K562 (cell line): ENCODE measurements at regions not wholly inside any gene's neighbourhood (a gene's known extent, or its start where the extent isn't known, plus 50 kb on each side); places are given as distances from the start of the nearest gene placed in this dataset.

Experiments used
- ATAC-seq: fragments of 200-7000 bp; cut with Tn5 transposase; 3 replicates; pipeline ENCODE4 v1.9.1; 2020; ENCODE audit warnings: moderate library complexity
- BruUV-seq: library from RNA; stranded (reverse); fragments of 400-500 nt; replicated peaks from 2 replicates; lab custom pipeline; 2021; lab: Mats Ljungman, UMichigan
- CTCF ChIA-PET: fragments of 300-600 bp; formaldehyde crosslinking; extraction: SDS; loops from one replicate; lab custom pipeline; 2021; ENCODE audit warnings: low intra/inter-chr PET ratio; lab: Yijun Ruan, JAX
- POLR2A ChIA-PET: fragments of 300-600, 350-650 bp; sonication (Branson Sonifier 250); formaldehyde crosslinking; extraction: SDS; loops from one replicate; lab custom pipeline; 2021; ENCODE audit warnings: antibody characterized with exemption, inconsistent platforms; lab: Yijun Ruan, JAX
- DNase-seq, 4 experiments: peaks; one replicate each; pipeline versions ENCODE4 v3.0.0 to v3.0.0-alpha.2; 2011 to 2018; ENCODE audit warnings: low spot score in 3 of 4, mixed read lengths in 3 of 4; ENCODE audit errors: extremely low read depth in 1 of 4
- FAIRE-seq: peaks from 2 replicates; lab custom pipeline; 2011; peaks lifted over from hg19 to GRCh38; lab: Jason Lieb, UNC
- H2AFZ ChIP-seq: 2 replicates; pipeline ENCODE4 v1.6.0; 2011; ENCODE audit warnings: low read depth, low read length, control low read depth, inconsistent platforms
- H3K27ac ChIP-seq: fragments of 200-600 bp; 3 replicates; pipeline ENCODE4 v1.8.0; 2011; ENCODE audit warnings: low read depth, mild to moderate bottlenecking, control low read depth, inconsistent platforms, low read length, moderate library complexity, mixed read lengths; ENCODE audit errors: extremely low read depth
- H3K27me3 ChIP-seq, 2 experiments: fragments of 300-600 bp in 1 of 2; 2 replicates in 1 of 2; 3 replicates in 1 of 2; pipeline versions ENCODE4 v1.6.0 to v1.8.0; 2011; ENCODE audit warnings: inconsistent platforms in 2 of 2, low read length in 2 of 2, mild to moderate bottlenecking in 1 of 2, mixed read lengths in 1 of 2, moderate library complexity in 1 of 2; ENCODE audit not compliant: control insufficient read depth in 2 of 2, insufficient read depth in 2 of 2
- H3K36me3 ChIP-seq: fragments of 300-600 bp; 3 replicates; pipeline ENCODE4 v1.8.0; 2011; ENCODE audit warnings: mild to moderate bottlenecking, low read length, inconsistent platforms; ENCODE audit not compliant: control insufficient read depth, insufficient read depth
- H3K4me1 ChIP-seq, 2 experiments: fragments of 200-600 bp in 1 of 2; replicated peaks in 1 of 2; 2 replicates in 1 of 2; 3 replicates in 1 of 2; pipeline versions ENCODE4 v1.5.1 to v1.8.0; 2011; ENCODE audit warnings: inconsistent platforms in 2 of 2, low read length in 2 of 2, mild to moderate bottlenecking in 1 of 2, mixed read lengths in 1 of 2, moderate library complexity in 1 of 2; ENCODE audit not compliant: control insufficient read depth in 2 of 2, insufficient read depth in 2 of 2
- H3K4me2 ChIP-seq: 2 replicates; pipeline ENCODE4 v1.6.1; 2011; ENCODE audit warnings: low read length, control low read depth, inconsistent platforms, mixed read lengths; ENCODE audit not compliant: insufficient read depth
- H3K4me3 ChIP-seq: fragments of 200-600 bp; sonication (generic), shearing (Covaris generic); 2 replicates; pipeline ENCODE4 v1.5.1; 2016; ENCODE audit warnings: control low read depth, inconsistent platforms
- H3K79me2 ChIP-seq: fragments of 200-600 bp; 3 replicates; pipeline ENCODE4 v1.8.0; 2011; ENCODE audit warnings: low read length, inconsistent platforms; ENCODE audit not compliant: control insufficient read depth, insufficient read depth
- H3K9ac ChIP-seq, 2 experiments: 2 replicates each; pipeline versions ENCODE4 v1.6.0 to v1.6.1; 2011; ENCODE audit warnings: low read depth in 2 of 2, low read length in 2 of 2, control low read depth in 1 of 2, inconsistent platforms in 1 of 2, mild to moderate bottlenecking in 1 of 2, mixed read lengths in 1 of 2; ENCODE audit not compliant: insufficient read depth in 1 of 2
- H3K9me1 ChIP-seq: one replicate; pipeline ENCODE4 v1.6.0; 2011; ENCODE audit warnings: inconsistent platforms, mild to moderate bottlenecking, low read length, moderate library complexity; ENCODE audit not compliant: control insufficient read depth, insufficient read depth
- H3K9me3 ChIP-seq: replicated peaks from 2 replicates; pipeline ENCODE4 v1.5.1; 2011; ENCODE audit warnings: low read depth, low read length, inconsistent platforms; ENCODE audit not compliant: control insufficient read depth, insufficient read depth
- H4K20me1 ChIP-seq: replicated peaks from 2 replicates; pipeline ENCODE4 v1.6.1; 2011; ENCODE audit warnings: low read length, inconsistent platforms, mixed read lengths; ENCODE audit not compliant: control insufficient read depth, insufficient read depth
- BRD9 ChIP-seq: fragments of 450-650 bp; IDR thresholded peaks from 2 replicates; pipeline ENCODE4 v1.6.1; 2018; ENCODE audit warnings: low read depth; ENCODE audit not compliant: partially characterized antibody
- DACH1 ChIP-seq: fragments of 450-650 bp; IDR thresholded peaks from 2 replicates; pipeline ENCODE4 v1.6.1; 2018; ENCODE audit not compliant: partially characterized antibody
- ESRRB ChIP-seq: fragments of 250-450 bp; sonication (Bioruptor Pico); IDR thresholded peaks from 2 replicates; pipeline ENCODE4 v1.5.0; 2020; ENCODE audit warnings: mild to moderate bottlenecking, moderate library complexity, borderline replicate concordance
- EWSR1 ChIP-seq: fragments of 450-650 bp; IDR thresholded peaks from 2 replicates; pipeline ENCODE4 v1.6.1; 2018; ENCODE audit warnings: borderline replicate concordance, mild to moderate bottlenecking, low read depth, moderate library complexity; ENCODE audit not compliant: partially characterized antibody
- HDAC1 ChIP-seq, 2 experiments: fragments of 450-650 bp; IDR thresholded peaks; 2 replicates each; pipeline ENCODE4 v1.6.1; 2016 to 2017; ENCODE audit warnings: inconsistent platforms in 1 of 2, mild to moderate bottlenecking in 1 of 2, moderate library complexity in 1 of 2
- HNRNPK ChIP-seq: fragments of 200-400 bp; formaldehyde crosslinking; IDR thresholded peaks from one replicate; pipeline ENCODE4 v1.6.1; 2018; ENCODE audit warnings: mild to moderate bottlenecking, low read depth, low read length; ENCODE audit not compliant: poor library complexity, severe bottlenecking
- MAFK ChIP-seq: IDR thresholded peaks from 2 replicates; pipeline ENCODE4 v1.6.1; 2011; ENCODE audit warnings: low read length, improper control_type of control experiment
- NBN ChIP-seq: fragments of 450-650 bp; IDR thresholded peaks from 2 replicates; pipeline ENCODE4 v1.6.1; 2016; ENCODE audit warnings: low read depth, mild to moderate bottlenecking
- NCOA1 ChIP-seq: fragments of 450-650 bp; IDR thresholded peaks from 2 replicates; pipeline ENCODE4 v1.6.1; 2016; ENCODE audit warnings: low read depth
- NRF1 ChIP-seq, 2 experiments: fragments of 450-650 bp; IDR thresholded peaks in 1 of 2; conservative IDR thresholded peaks in 1 of 2; 2 replicates each; pipeline ENCODE4 v1.6.1; 2014; ENCODE audit warnings: mild to moderate bottlenecking in 2 of 2
- SIN3B ChIP-seq: fragments of 450-650 bp; IDR thresholded peaks from 2 replicates; pipeline ENCODE4 v1.6.1; 2017; ENCODE audit warnings: low read depth, mild to moderate bottlenecking, moderate library complexity
- SMAD2 ChIP-seq: fragments of 150-350 bp; IDR thresholded peaks from 2 replicates; pipeline ENCODE4 v1.6.1; 2014; ENCODE audit warnings: low read depth, mild to moderate bottlenecking, low read length
- SMARCA4 ChIP-seq: fragments of 450-650 bp; IDR thresholded peaks from 2 replicates; pipeline ENCODE4 v1.6.1; 2016
- TCF7L2 ChIP-seq: fragments of 150-350 bp; IDR thresholded peaks from 2 replicates; pipeline ENCODE4 v1.6.1; 2016; ENCODE audit warnings: low read depth, mild to moderate bottlenecking, low read length, moderate library complexity
- TEAD2 ChIP-seq: fragments of 450-650 bp; IDR thresholded peaks from 2 replicates; pipeline ENCODE4 v1.6.1; 2016; ENCODE audit warnings: missing genetic modification characterization, control low read depth, missing compliant biosample characterization
- ZC3H4 ChIP-seq: sonication (generic); formaldehyde crosslinking; IDR thresholded peaks from 2 replicates; pipeline ENCODE4 v1.9.0; 2021; ENCODE audit warnings: missing genetic modification reagents, borderline replicate concordance
- ZC3H8 ChIP-seq: fragments of 450-650 bp; IDR thresholded peaks from 2 replicates; pipeline ENCODE4 v1.6.1; 2017
- ZFP1 ChIP-seq: fragments of 450-650 bp; formaldehyde crosslinking; IDR thresholded peaks from 2 replicates; pipeline ENCODE4 v1.4.0; 2020; ENCODE audit warnings: mild to moderate bottlenecking, mixed read lengths
- ZNF143 ChIP-seq: sonication (generic); formaldehyde crosslinking; IDR thresholded peaks from 2 replicates; pipeline ENCODE4 v1.9.0; 2022; ENCODE audit warnings: mild to moderate bottlenecking, missing genetic modification reagents
- WGBS: fragments of 100-300 bp; shearing (Covaris generic); methylation state at CpG from one replicate; pipeline ENCODE4 v1.1.6; 2016; ENCODE audit warnings: low coverage, mixed read lengths; ENCODE audit not compliant: insufficient coverage; ENCODE audit errors: missing lambda C conversion rate; 5-methylcytosine and 5-hydroxymethylcytosine counted together
- in situ Hi-C: fragments of 300-500 bp; cut with MboI; formaldehyde crosslinking; loops from 4 replicates; pipeline ENCODE4 v1.15.0; 2018; ENCODE audit warnings: inconsistent platforms, mixed read lengths
- intact Hi-C: fragments of 100-400 bp; cut with micrococcal nuclease; formaldehyde crosslinking; loops from 2 replicates; pipeline ENCODE4 v1.14.2; 2022
- TF ChIP-seq, protein P1 (sequence below): fragments of 250-450 bp; sonication (Bioruptor Pico); IDR thresholded peaks from 2 replicates; pipeline ENCODE4 v1.5.0; 2021

- ChIA-PET POLR2A (interaction anchor here (1.6 kb wide), 1 partner anchor 9 kb away, joined by 7 read pairs; no protein-coding TSS in a partner anchor), CTCF (no interaction called here)
- intact Hi-C loops (no loop called here), in situ Hi-C loops (no loop called here)
- H3K79me2 ChIP-seq, result no peaks in the 10 kb centered on the region
- no peaks in the 10 kb centered on the region for H3K9me1 ChIP-seq
- H3K4me3 ChIP-seq, result no peak overlapping the region
- no peaks in the 10 kb centered on the region for H3K9me3 ChIP-seq
- FAIRE-seq, result no peak
- H4K20me1 ChIP-seq, result no peaks in the 10 kb centered on the region
- no peaks in the 10 kb centered on the region for H3K4me1 ChIP-seq
- H3K9ac ChIP-seq, result no peak overlapping the region
- no peak overlapping the region for H3K27ac ChIP-seq
- no TSS peak for BruUV-seq
- H3K27me3 ChIP-seq, result peaks cover 0 to 2% of the 10 kb centered on the region in 2 experiments; a peak in 1 of 5 replicates
- DNase-seq, result no peak
- WGBS, result 0% methylated on average over 3 of the region's 3 CpGs
- ATAC-seq, result no peak
- H2AFZ ChIP-seq, result no peak overlapping the region
- H3K36me3 ChIP-seq, result no peaks in the 10 kb centered on the region
- no peak overlapping the region for H3K4me2 ChIP-seq
- TF ChIP-seq ZC3H4 (CRISPR knock-in tag) (no peak), SMARCA4 (no peak), DACH1 (no peak), NCOA1 (no peak), ZFP1 (CRISPR knock-in tag) (no peak), ZNF143 (CRISPR knock-in tag) (no peak), SIN3B (no peak), HDAC1 (IDR thresholded peaks at IDR 0.05) (no peak), MAFK (no peak), HNRNPK (no peak), ESRRB (CRISPR knock-in tag) (no peak), TEAD2 (tag) (no peak), SMAD2 (no peak), EWSR1 (no peak), BRD9 (no peak), NBN (no peak), NRF1 (conservative IDR thresholded peaks at IDR 0.05 in 1 of 2, IDR thresholded peaks at IDR 0.05 in 1 of 2) (no peak), ZC3H8 (no peak), TCF7L2 (no peak)
- TF ChIP-seq, protein P1, sequence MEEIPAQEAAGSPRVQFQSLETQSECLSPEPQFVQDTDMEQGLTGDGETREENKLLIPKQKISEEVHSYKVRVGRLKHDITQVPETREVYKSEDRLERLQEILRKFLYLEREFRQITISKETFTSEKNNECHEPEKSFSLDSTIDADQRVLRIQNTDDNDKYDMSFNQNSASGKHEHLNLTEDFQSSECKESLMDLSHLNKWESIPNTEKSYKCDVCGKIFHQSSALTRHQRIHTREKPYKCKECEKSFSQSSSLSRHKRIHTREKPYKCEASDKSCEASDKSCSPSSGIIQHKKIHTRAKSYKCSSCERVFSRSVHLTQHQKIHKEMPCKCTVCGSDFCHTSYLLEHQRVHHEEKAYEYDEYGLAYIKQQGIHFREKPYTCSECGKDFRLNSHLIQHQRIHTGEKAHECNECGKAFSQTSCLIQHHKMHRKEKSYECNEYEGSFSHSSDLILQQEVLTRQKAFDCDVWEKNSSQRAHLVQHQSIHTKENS, result no peak
These were observed 87.9 kb downstream of the RHOU start for GRCh38 chr1:228823200-228823599.
